Esophagus muscularis mucosa (tissue), 4 donors: ENCODE measurements at regions not wholly inside any gene's neighbourhood (a gene's known extent, or its start where the extent isn't known, plus 50 kb on each side); places are given as distances from the start of the nearest gene placed in this dataset.

Experiments
- DNase-seq: peaks from one replicate; pipeline ENCODE4 v3.0.0-alpha.2; 2017; ENCODE audit errors: extremely low spot score
- H3K27ac ChIP-seq, 4 donors: fragments of 200-600 bp; sonication (generic); replicated peaks in 1 of 4; 1 replicate in 3 of 4; 2 replicates in 1 of 4; pipeline ENCODE4 v1.5.1; 2016 to 2019; ENCODE audit warnings: mild to moderate bottlenecking in 1 of 4
- H3K27me3 ChIP-seq, 4 donors: fragments of 200-600 bp; sonication (generic); one replicate each; pipeline versions ENCODE4 v1.5.1 to v1.6.0; 2016 to 2019
- H3K36me3 ChIP-seq, 4 donors: fragments of 200-600 bp; sonication (generic); one replicate each; pipeline ENCODE4 v1.5.1; 2016 to 2019
- H3K4me1 ChIP-seq, 4 donors: fragments of 200-600 bp; sonication (generic); one replicate each; pipeline ENCODE4 v1.5.1; 2016 to 2019
- H3K4me3 ChIP-seq, 4 donors: fragments of 200-600 bp; sonication (generic); 1 replicate in 2 of 4; 2 replicates in 2 of 4; pipeline ENCODE4 v1.5.1; 2016 to 2019; ENCODE audit warnings: mild to moderate bottlenecking in 4 of 4, moderate library complexity in 1 of 4
- H3K9me3 ChIP-seq, 4 donors: fragments of 200-600 bp; sonication (generic); 1 replicate in 3 of 4; 2 replicates in 1 of 4; pipeline ENCODE4 v1.5.1; 2016 to 2019
- EP300 ChIP-seq: sonication (generic); formaldehyde crosslinking; IDR thresholded peaks from one replicate; pipeline ENCODE4 v1.6.1; 2017; ENCODE audit warnings: antibody characterized with exemption
- POLR2A ChIP-seq: fragments of 450-650 bp; IDR thresholded peaks from one replicate; pipeline ENCODE4 v1.6.1; 2017; ENCODE audit warnings: antibody characterized with exemption, moderate library complexity, mild to moderate bottlenecking, low read depth
- POLR2AphosphoS5 ChIP-seq, 2 donors: sonication (generic); formaldehyde crosslinking; IDR thresholded peaks; one replicate each; pipeline ENCODE4 v1.6.1; 2017; ENCODE audit warnings: antibody characterized with exemption in 2 of 2
- WGBS: methylation state at CpG from one replicate; pipeline ENCODE4 v1.1.5; 2018; 5-methylcytosine and 5-hydroxymethylcytosine counted together
- intact Hi-C: fragments of 100-400 bp; cut with DNase I; formaldehyde crosslinking; loops from one replicate; pipeline ENCODE4 v1.15.1; 2023
- TF ChIP-seq, protein P1 (sequence below), 3 experiments: fragments of 200-600 bp in 2 of 3; fragments of 450-650 bp in 1 of 3; sonication (generic) in 2 of 3; IDR thresholded peaks; one replicate each; pipeline ENCODE4 v1.5.1; 2017 to 2019; ENCODE audit warnings: antibody characterized with exemption in 3 of 3, mild to moderate bottlenecking in 2 of 3, moderate library complexity in 1 of 3

GRCh38 chr17:53948323-53948722 lies 125.6 kb downstream of the KIF2B start:
- Histone ChIP-seq H3K9me3 (peaks cover 0 to 11% (median 5%) of the 10 kb centered on the region in 4 donors), H3K27ac (no peak overlapping the region), H3K4me1 (no peaks in the 10 kb centered on the region), H3K4me3 (no peak overlapping the region), H3K36me3 (no peaks in the 10 kb centered on the region), H3K27me3 (no peaks in the 10 kb centered on the region)
- DNase-seq: no peak
- WGBS: 59% methylated on average over 1 of the region's 1 CpG
- intact Hi-C loops: no loop called here
- TF ChIP-seq POLR2AphosphoS5 (IDR thresholded peaks at IDR 0.05) (no peak), EP300 (no peak), POLR2A (no peak)
- TF ChIP-seq, protein P1, sequence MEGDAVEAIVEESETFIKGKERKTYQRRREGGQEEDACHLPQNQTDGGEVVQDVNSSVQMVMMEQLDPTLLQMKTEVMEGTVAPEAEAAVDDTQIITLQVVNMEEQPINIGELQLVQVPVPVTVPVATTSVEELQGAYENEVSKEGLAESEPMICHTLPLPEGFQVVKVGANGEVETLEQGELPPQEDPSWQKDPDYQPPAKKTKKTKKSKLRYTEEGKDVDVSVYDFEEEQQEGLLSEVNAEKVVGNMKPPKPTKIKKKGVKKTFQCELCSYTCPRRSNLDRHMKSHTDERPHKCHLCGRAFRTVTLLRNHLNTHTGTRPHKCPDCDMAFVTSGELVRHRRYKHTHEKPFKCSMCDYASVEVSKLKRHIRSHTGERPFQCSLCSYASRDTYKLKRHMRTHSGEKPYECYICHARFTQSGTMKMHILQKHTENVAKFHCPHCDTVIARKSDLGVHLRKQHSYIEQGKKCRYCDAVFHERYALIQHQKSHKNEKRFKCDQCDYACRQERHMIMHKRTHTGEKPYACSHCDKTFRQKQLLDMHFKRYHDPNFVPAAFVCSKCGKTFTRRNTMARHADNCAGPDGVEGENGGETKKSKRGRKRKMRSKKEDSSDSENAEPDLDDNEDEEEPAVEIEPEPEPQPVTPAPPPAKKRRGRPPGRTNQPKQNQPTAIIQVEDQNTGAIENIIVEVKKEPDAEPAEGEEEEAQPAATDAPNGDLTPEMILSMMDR (IDR thresholded peaks at IDR 0.05): no peak

DNA sequence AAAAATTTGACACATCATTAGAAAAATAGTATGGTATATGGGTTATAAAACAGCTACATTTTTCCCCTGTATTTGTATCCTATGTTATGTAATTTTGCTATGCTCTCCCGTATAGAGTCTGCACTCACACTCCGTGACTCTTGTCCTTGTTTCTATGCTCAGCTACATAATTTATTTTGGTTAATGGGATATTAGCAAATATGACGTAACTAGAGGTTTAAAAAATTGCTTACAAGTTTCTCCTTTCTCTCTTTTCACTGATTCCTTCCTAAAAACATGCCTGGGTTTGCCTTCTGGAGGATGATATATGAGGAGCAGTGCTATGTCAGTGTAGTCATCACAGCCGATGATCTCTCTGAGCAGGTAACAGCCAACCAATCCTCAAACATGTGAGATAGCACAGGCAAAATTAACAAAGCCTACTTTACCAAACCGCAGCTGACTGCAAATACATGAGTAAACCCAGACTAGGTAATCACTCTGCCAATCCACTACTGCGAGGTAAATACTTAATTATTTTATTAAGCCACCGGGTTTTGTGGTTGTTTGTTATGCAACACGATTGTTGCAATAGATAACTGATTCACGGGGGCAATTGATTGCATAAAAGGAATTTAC lies 126.9 kb downstream of the KIF2B start:
- Histone ChIP-seq H3K4me3 (no peak overlapping the region), H3K9me3 (peaks cover 0 to 11% (median 8%) of the 10 kb centered on the region in 4 donors), H3K36me3 (no peaks in the 10 kb centered on the region), H3K27me3 (no peaks in the 10 kb centered on the region), H3K4me1 (no peaks in the 10 kb centered on the region), H3K27ac (no peak overlapping the region)
- no peak for DNase-seq
- intact Hi-C loops: no loop called here
- TF ChIP-seq EP300 (no peak), POLR2AphosphoS5 (IDR thresholded peaks at IDR 0.05) (no peak), POLR2A (no peak)
- TF ChIP-seq, protein P1 (IDR thresholded peaks at IDR 0.05): no peak
- 68% methylated on average over 9 of the region's 9 CpGs for WGBS

- intact Hi-C loops: no loop called here
- Histone ChIP-seq H3K9me3 (peaks cover 0 to 16% (median 9%) of the 10 kb centered on the region in 4 donors), H3K27ac (no peak overlapping the region), H3K4me1 (no peaks in the 10 kb centered on the region), H3K36me3 (no peaks in the 10 kb centered on the region), H3K4me3 (no peak overlapping the region), H3K27me3 (no peaks in the 10 kb centered on the region)
- TF ChIP-seq POLR2A (no peak), POLR2AphosphoS5 (IDR thresholded peaks at IDR 0.05) (no peak), EP300 (no peak)
- TF ChIP-seq, protein P1 (IDR thresholded peaks at IDR 0.05): no peak
- WGBS: 59% methylated on average over 5 of the region's 5 CpGs
- DNase-seq: no peak
Measured at GRCh38 chr17:53950207-53950857, 127.6 kb downstream of the KIF2B start.

DNA sequence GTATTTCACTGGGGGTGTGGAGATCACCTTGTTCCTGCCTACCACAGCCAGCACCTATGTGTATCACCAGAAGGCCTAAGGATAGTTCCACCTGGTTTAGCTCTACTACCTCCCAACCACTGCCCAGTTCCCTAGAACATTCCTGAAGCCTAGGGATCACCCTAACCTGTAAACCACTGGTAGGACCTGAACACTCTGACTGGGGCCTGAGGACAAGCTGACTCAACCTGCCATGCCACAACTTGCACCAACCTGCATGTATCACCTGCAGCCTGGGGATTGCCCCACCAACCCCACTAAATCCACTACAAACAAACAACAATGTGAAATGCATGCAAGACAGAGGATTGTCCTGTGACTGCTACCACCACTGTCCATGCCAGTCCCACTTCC lies 128.1 kb downstream of the KIF2B start:
- intact Hi-C loops: no loop called here
- no peak overlapping the region for H3K27ac ChIP-seq
- H3K27me3 ChIP-seq: no peaks in the 10 kb centered on the region
- DNase-seq: no peak
- H3K9me3 ChIP-seq: peaks cover 0 to 21% (median 14%) of the 10 kb centered on the region in 4 donors
- no peaks in the 10 kb centered on the region for H3K36me3 ChIP-seq
- no peaks in the 10 kb centered on the region for H3K4me1 ChIP-seq
- no peak for TF ChIP-seq EP300
- no peak overlapping the region for H3K4me3 ChIP-seq

GRCh38 chr17:53971361-53971760 lies 148.6 kb downstream of the KIF2B start:
- Histone ChIP-seq H3K36me3 (no peaks in the 10 kb centered on the region), H3K27me3 (no peaks in the 10 kb centered on the region), H3K4me1 (no peaks in the 10 kb centered on the region), H3K27ac (no peak overlapping the region), H3K4me3 (no peak overlapping the region), H3K9me3 (no peaks in the 10 kb centered on the region)
- TF ChIP-seq, protein P1 (IDR thresholded peaks at IDR 0.05): no peak
- TF ChIP-seq POLR2A (no peak), EP300 (no peak), POLR2AphosphoS5 (IDR thresholded peaks at IDR 0.05) (no peak)
- intact Hi-C loops: no loop called here
- no peak for DNase-seq
- 38% methylated on average over 1 of the region's 1 CpG for WGBS
